ENCODE measurements at regions not wholly inside any gene's neighbourhood (a gene's known extent, or its start where the extent isn't known, plus 50 kb on each side); places are given as distances from the start of the nearest gene placed in this dataset.
"Not testable (repeated sequence)": the region's sequence is repeated elsewhere in the genome, so short reads cannot be mapped to it uniquely, and the experiment has no call there.

- no peak overlapping the region for H3K4me3 ChIP-seq (ENCODE audit: low read length in 2 of 2)
- no peaks in the 10 kb centered on the region for H3K4me1 ChIP-seq (ENCODE audit: control insufficient read depth, insufficient read depth, low read length)
- no peak overlapping the region for H3K27ac ChIP-seq (ENCODE audit: low read length)
- no peaks in the 10 kb centered on the region for H3K9me3 ChIP-seq (ENCODE audit: control insufficient read depth in 2 of 2, low read length in 2 of 2)
- H3K9ac ChIP-seq (ENCODE audit: low read length in 2 of 2) = no peak overlapping the region
- H3K27me3 ChIP-seq (ENCODE audit: control insufficient read depth in 1 of 2, insufficient read depth in 2 of 2, low read length in 2 of 2) = no peaks in the 10 kb centered on the region
- H3K36me3 ChIP-seq (ENCODE audit: control insufficient read depth in 2 of 2, insufficient read depth in 2 of 2, low read length in 2 of 2) = no peaks in the 10 kb centered on the region
These were observed 331.2 kb downstream of the THBS2 start for GRCh38 chr6:168922436-168922835.

- Histone ChIP-seq H3K9ac (ENCODE audit: low read length in 2 of 2) (no peak overlapping the region), H3K4me3 (ENCODE audit: low read length in 2 of 2) (no peak overlapping the region), H3K9me3 (ENCODE audit: control insufficient read depth in 2 of 2, low read length in 2 of 2) (no peaks in the 10 kb centered on the region), H3K36me3 (ENCODE audit: control insufficient read depth in 2 of 2, insufficient read depth in 2 of 2, low read length in 2 of 2) (no peaks in the 10 kb centered on the region), H3K27me3 (ENCODE audit: control insufficient read depth in 1 of 2, insufficient read depth in 2 of 2, low read length in 2 of 2) (no peaks in the 10 kb centered on the region), H3K4me1 (ENCODE audit: control insufficient read depth, insufficient read depth, low read length) (peaks cover 10% of the 10 kb centered on the region), H3K27ac (ENCODE audit: low read length) (no peak overlapping the region)
These were observed 333.4 kb downstream of the THBS2 start for GRCh38 chr6:168920289-168920688.

GRCh38 chr6:168919470-168920179 is 334.0 kb downstream of the THBS2 start:
- Histone ChIP-seq H3K36me3 (ENCODE audit: control insufficient read depth in 2 of 2, insufficient read depth in 2 of 2, low read length in 2 of 2) (no peaks in the 10 kb centered on the region), H3K9ac (ENCODE audit: low read length in 2 of 2) (no peak overlapping the region), H3K27ac (ENCODE audit: low read length) (no peak overlapping the region), H3K4me3 (ENCODE audit: low read length in 2 of 2) (no peak overlapping the region), H3K4me1 (ENCODE audit: control insufficient read depth, insufficient read depth, low read length) (peaks cover 10% of the 10 kb centered on the region), H3K27me3 (ENCODE audit: control insufficient read depth in 1 of 2, insufficient read depth in 2 of 2, low read length in 2 of 2) (no peaks in the 10 kb centered on the region), H3K9me3 (ENCODE audit: control insufficient read depth in 2 of 2, low read length in 2 of 2) (no peaks in the 10 kb centered on the region)

- Histone ChIP-seq H3K9me3 (ENCODE audit: control insufficient read depth in 2 of 2, low read length in 2 of 2) (no peaks in the 10 kb centered on the region), H3K9ac (ENCODE audit: low read length in 2 of 2) (peak overlapping the region in 1 of 2 donors; percentile 39), H3K4me1 (ENCODE audit: control insufficient read depth, insufficient read depth, low read length) (peaks cover 10% of the 10 kb centered on the region), H3K27ac (ENCODE audit: low read length) (peak overlapping the region; percentile 24), H3K36me3 (ENCODE audit: control insufficient read depth in 2 of 2, insufficient read depth in 2 of 2, low read length in 2 of 2) (no peaks in the 10 kb centered on the region), H3K4me3 (ENCODE audit: low read length in 2 of 2) (no peak overlapping the region), H3K27me3 (ENCODE audit: control insufficient read depth in 1 of 2, insufficient read depth in 2 of 2, low read length in 2 of 2) (no peaks in the 10 kb centered on the region)
These were observed 337.0 kb downstream of the THBS2 start for GRCh38 chr6:168916576-168917211.

GRCh38 chr6:168915855-168916254 is 337.8 kb downstream of the THBS2 start:
- Histone ChIP-seq H3K27ac (ENCODE audit: low read length) (no peak overlapping the region), H3K27me3 (ENCODE audit: control insufficient read depth in 1 of 2, insufficient read depth in 2 of 2, low read length in 2 of 2) (no peaks in the 10 kb centered on the region), H3K4me3 (ENCODE audit: low read length in 2 of 2) (no peak overlapping the region), H3K4me1 (ENCODE audit: control insufficient read depth, insufficient read depth, low read length) (peaks cover 10% of the 10 kb centered on the region), H3K9ac (ENCODE audit: low read length in 2 of 2) (no peak overlapping the region), H3K9me3 (ENCODE audit: control insufficient read depth in 2 of 2, low read length in 2 of 2) (no peaks in the 10 kb centered on the region), H3K36me3 (ENCODE audit: control insufficient read depth in 2 of 2, insufficient read depth in 2 of 2, low read length in 2 of 2) (no peaks in the 10 kb centered on the region)

- Histone ChIP-seq H3K27me3 (ENCODE audit: control insufficient read depth in 1 of 2, insufficient read depth in 2 of 2, low read length in 2 of 2) (no peaks in the 10 kb centered on the region), H3K4me3 (ENCODE audit: low read length in 2 of 2) (no peak overlapping the region), H3K36me3 (ENCODE audit: control insufficient read depth in 2 of 2, insufficient read depth in 2 of 2, low read length in 2 of 2) (no peaks in the 10 kb centered on the region), H3K9me3 (ENCODE audit: control insufficient read depth in 2 of 2, low read length in 2 of 2) (no peaks in the 10 kb centered on the region), H3K4me1 (ENCODE audit: control insufficient read depth, insufficient read depth, low read length) (peaks cover 10% of the 10 kb centered on the region), H3K27ac (ENCODE audit: low read length) (no peak overlapping the region), H3K9ac (ENCODE audit: low read length in 2 of 2) (no peak overlapping the region)
These were observed 338.4 kb downstream of the THBS2 start for GRCh38 chr6:168915242-168915641.

GRCh38 chr6:168913866-168914469 is 339.7 kb downstream of the THBS2 start:
- Histone ChIP-seq H3K9ac (ENCODE audit: low read length in 2 of 2) (no peak overlapping the region), H3K9me3 (ENCODE audit: control insufficient read depth in 2 of 2, low read length in 2 of 2) (no peaks in the 10 kb centered on the region), H3K4me3 (ENCODE audit: low read length in 2 of 2) (no peak overlapping the region), H3K4me1 (ENCODE audit: control insufficient read depth, insufficient read depth, low read length) (peaks cover 10% of the 10 kb centered on the region), H3K27me3 (ENCODE audit: control insufficient read depth in 1 of 2, insufficient read depth in 2 of 2, low read length in 2 of 2) (no peaks in the 10 kb centered on the region), H3K27ac (ENCODE audit: low read length) (no peak overlapping the region), H3K36me3 (ENCODE audit: control insufficient read depth in 2 of 2, insufficient read depth in 2 of 2, low read length in 2 of 2) (no peaks in the 10 kb centered on the region)

GRCh38 chr6:168913231-168913865 is 340.3 kb downstream of the THBS2 start:
- H3K9ac ChIP-seq (ENCODE audit: low read length in 2 of 2); H3K36me3 ChIP-seq (ENCODE audit: control insufficient read depth in 2 of 2, insufficient read depth in 2 of 2, low read length in 2 of 2); H3K27me3 ChIP-seq (ENCODE audit: control insufficient read depth in 1 of 2, insufficient read depth in 2 of 2, low read length in 2 of 2); H3K9me3 ChIP-seq (ENCODE audit: control insufficient read depth in 2 of 2, low read length in 2 of 2); H3K27ac ChIP-seq (ENCODE audit: low read length); H3K4me3 ChIP-seq (ENCODE audit: low read length in 2 of 2): not testable (repeated sequence)
- H3K4me1 ChIP-seq (ENCODE audit: control insufficient read depth, insufficient read depth, low read length) = peaks cover 10% of the 10 kb centered on the region

GRCh38 chr6:168909288-168909687 is 344.4 kb downstream of the THBS2 start:
- H3K36me3 ChIP-seq (ENCODE audit: control insufficient read depth in 2 of 2, insufficient read depth in 2 of 2, low read length in 2 of 2) = no peaks in the 10 kb centered on the region
- H3K4me3 ChIP-seq (ENCODE audit: low read length in 2 of 2) = no peak overlapping the region
- H3K27ac ChIP-seq (ENCODE audit: low read length) = no peak overlapping the region

GRCh38 chr6:168908887-168909286 is 344.8 kb downstream of the THBS2 start:
- Histone ChIP-seq H3K4me3 (ENCODE audit: low read length in 2 of 2) (no peak overlapping the region), H3K27ac (ENCODE audit: low read length) (no peak overlapping the region), H3K9ac (ENCODE audit: low read length in 2 of 2) (no peak overlapping the region), H3K9me3 (ENCODE audit: control insufficient read depth in 2 of 2, low read length in 2 of 2) (peaks cover 0 to 3% of the 10 kb centered on the region in 2 donors), H3K4me1 (ENCODE audit: control insufficient read depth, insufficient read depth, low read length) (no peaks in the 10 kb centered on the region), H3K27me3 (ENCODE audit: control insufficient read depth in 1 of 2, insufficient read depth in 2 of 2, low read length in 2 of 2) (no peaks in the 10 kb centered on the region), H3K36me3 (ENCODE audit: control insufficient read depth in 2 of 2, insufficient read depth in 2 of 2, low read length in 2 of 2) (no peaks in the 10 kb centered on the region)

More at GRCh38 chr6:168909288-168909687, 344.4 kb downstream of the THBS2 start:
- Histone ChIP-seq H3K4me1 (ENCODE audit: control insufficient read depth, insufficient read depth, low read length) (no peaks in the 10 kb centered on the region), H3K9me3 (ENCODE audit: control insufficient read depth in 2 of 2, low read length in 2 of 2) (peaks cover 0 to 3% of the 10 kb centered on the region in 2 donors), H3K27me3 (ENCODE audit: control insufficient read depth in 1 of 2, insufficient read depth in 2 of 2, low read length in 2 of 2) (no peaks in the 10 kb centered on the region), H3K9ac (ENCODE audit: low read length in 2 of 2) (no peak overlapping the region)
